GM23338 (cell line): ENCODE measurements at regions not wholly inside any gene's neighbourhood (a gene's known extent, or its start where the extent isn't known, plus 50 kb on each side); places are given as distances from the start of the nearest gene placed in this dataset.

ENCODE experiments used
- ATAC-seq: fragments of 200-7000 bp; cut with Tn5 transposase; 3 replicates; pipeline ENCODE4 v1.9.1; 2020
- DNase-seq: peaks from one replicate; pipeline ENCODE4 v3.0.0-alpha.2; 2015; ENCODE audit warnings: low spot score
- H2AFZ ChIP-seq: fragments of 200-600 bp; sonication (generic); 2 replicates; pipeline ENCODE4 v1.8.0; 2016; ENCODE audit warnings: antibody characterized with exemption, mild to moderate bottlenecking, moderate library complexity
- H3F3A ChIP-seq: fragments of 200-600 bp; sonication (generic); replicated peaks from 2 replicates; pipeline ENCODE4 v1.8.0; 2017; ENCODE audit warnings: antibody characterized with exemption, mixed run types, low read depth
- H3K27ac ChIP-seq: fragments of 200-600 bp; sonication (generic); 2 replicates; pipeline ENCODE4 v1.6.1; 2016; ENCODE audit warnings: low read depth
- H3K27me3 ChIP-seq: fragments of 200-600 bp; sonication (generic); 2 replicates; pipeline ENCODE4 v1.8.0; 2016; ENCODE audit warnings: mild to moderate bottlenecking, mixed run types, moderate library complexity; ENCODE audit not compliant: insufficient read depth
- H3K36me3 ChIP-seq: fragments of 200-600 bp; sonication (generic); 2 replicates; pipeline ENCODE4 v1.8.0; 2016; ENCODE audit warnings: mild to moderate bottlenecking; ENCODE audit not compliant: insufficient read depth
- H3K4me1 ChIP-seq: fragments of 200-600 bp; sonication (generic); 2 replicates; pipeline ENCODE4 v1.8.0; 2016; ENCODE audit warnings: mild to moderate bottlenecking, moderate library complexity; ENCODE audit not compliant: insufficient read depth
- H3K4me2 ChIP-seq: fragments of 200-600 bp; sonication (generic); 2 replicates; pipeline ENCODE4 v1.7.1; 2017; ENCODE audit warnings: mixed run types
- H3K4me3 ChIP-seq: fragments of 200-600 bp; sonication (generic); 2 replicates; pipeline ENCODE4 v1.6.1; 2016; ENCODE audit warnings: mixed run types
- H3K79me2 ChIP-seq: fragments of 200-600 bp; sonication (generic); replicated peaks from 2 replicates; pipeline ENCODE4 v1.8.0; 2017; ENCODE audit warnings: mild to moderate bottlenecking; ENCODE audit not compliant: insufficient read depth
- H3K9me2 ChIP-seq: fragments of 200-600 bp; sonication (generic); 2 replicates; pipeline ENCODE4 v1.8.0; 2017; ENCODE audit not compliant: insufficient read depth
- H4K20me1 ChIP-seq: fragments of 200-600 bp; sonication (generic); replicated peaks from 2 replicates; pipeline ENCODE4 v1.8.0; 2017; ENCODE audit warnings: mild to moderate bottlenecking; ENCODE audit not compliant: insufficient read depth
- H3K27ac Mint-ChIP-seq: 2 replicates; pipeline ENCODE4 v1.8.0; 2020; ENCODE audit warnings: inconsistent platforms, mild to moderate bottlenecking, moderate library complexity, mixed read lengths
- H3K27me3 Mint-ChIP-seq: 3 replicates; pipeline ENCODE4 v1.8.0; 2022; ENCODE audit warnings: low read depth, mild to moderate bottlenecking, moderate library complexity, mixed read lengths, inconsistent platforms; ENCODE audit not compliant: insufficient read depth, poor library complexity
- H3K36me3 Mint-ChIP-seq: 3 replicates; pipeline ENCODE4 v1.8.0; 2021; ENCODE audit warnings: low read depth, mild to moderate bottlenecking, inconsistent platforms, moderate library complexity, mixed read lengths
- H3K4me1 Mint-ChIP-seq: 3 replicates; pipeline ENCODE4 v1.8.0; 2020; ENCODE audit warnings: mild to moderate bottlenecking, inconsistent platforms, mixed read lengths
- H3K4me3 Mint-ChIP-seq: 3 replicates; pipeline ENCODE4 v1.8.0; 2021; ENCODE audit warnings: moderate library complexity, mild to moderate bottlenecking, inconsistent platforms, mixed read lengths
- H3K9me3 Mint-ChIP-seq: 3 replicates; pipeline ENCODE4 v1.8.0; 2020; ENCODE audit warnings: moderate library complexity, mild to moderate bottlenecking, inconsistent platforms, mixed read lengths
- CREB1 ChIP-seq: fragments of 250-450 bp; sonication (Bioruptor Pico); IDR thresholded peaks from 2 replicates; pipeline ENCODE4 v1.5.0; 2020; ENCODE audit warnings: low read depth, mild to moderate bottlenecking, moderate library complexity
- CTCF ChIP-seq, 2 experiments: fragments of 200-600 bp in 1 of 2; sonication (generic) in 1 of 2; conservative IDR thresholded peaks; 2 replicates each; pipeline versions ENCODE4 v1.5.1 to v1.6.1; 2016 to 2017; ENCODE audit warnings: antibody characterized with exemption in 2 of 2, low read depth in 2 of 2, mild to moderate bottlenecking in 2 of 2, moderate library complexity in 1 of 2
- ETS1 ChIP-seq: IDR thresholded peaks from 2 replicates; pipeline ENCODE4 v1.6.1; 2016; ENCODE audit warnings: antibody characterized with exemption
- EZH2 ChIP-seq: fragments of 200-600 bp; sonication (generic); IDR thresholded peaks from one replicate; pipeline ENCODE4 v1.8.0; 2017; ENCODE audit warnings: antibody characterized with exemption, mild to moderate bottlenecking, low read depth; ENCODE audit not compliant: unreplicated experiment
- EZH2phosphoT487 ChIP-seq: fragments of 200-600 bp; sonication (generic); IDR thresholded peaks from one replicate; pipeline ENCODE4 v1.8.1; 2018; ENCODE audit warnings: antibody characterized with exemption; ENCODE audit not compliant: unreplicated experiment
- JUNB ChIP-seq: IDR thresholded peaks from one replicate; pipeline ENCODE4 v1.6.1; 2016; ENCODE audit warnings: antibody characterized with exemption; ENCODE audit not compliant: unreplicated experiment
- NANOG ChIP-seq: IDR thresholded peaks from 2 replicates; pipeline ENCODE4 v1.6.1; 2016; ENCODE audit warnings: antibody characterized with exemption, borderline replicate concordance
- POLR2AphosphoS5 ChIP-seq: IDR thresholded peaks from 2 replicates; pipeline ENCODE4 v1.6.1; 2016; ENCODE audit warnings: antibody characterized with exemption, low read depth
- REST ChIP-seq: IDR thresholded peaks from one replicate; pipeline ENCODE4 v1.6.1; 2018; ENCODE audit warnings: antibody characterized with exemption; ENCODE audit not compliant: unreplicated experiment
- STAT1 ChIP-seq: IDR thresholded peaks from one replicate; pipeline ENCODE4 v1.6.1; 2016; ENCODE audit warnings: antibody characterized with exemption; ENCODE audit not compliant: unreplicated experiment
- ZNF114 ChIP-seq: fragments of 250-450 bp; sonication (Bioruptor Pico); IDR thresholded peaks from 2 replicates; pipeline ENCODE4 v1.5.0; 2020; ENCODE audit warnings: mild to moderate bottlenecking, moderate library complexity
- ZNF331 ChIP-seq: fragments of 250-450 bp; sonication (Bioruptor Pico); IDR thresholded peaks from 2 replicates; pipeline ENCODE4 v1.5.0; 2020; ENCODE audit warnings: low read depth, mild to moderate bottlenecking, moderate library complexity
- TF ChIP-seq, protein P1 (sequence below): fragments of 250-450 bp; sonication (Bioruptor Pico); IDR thresholded peaks from 2 replicates; pipeline ENCODE4 v1.5.0; 2020; ENCODE audit warnings: mild to moderate bottlenecking, moderate library complexity

DNA sequence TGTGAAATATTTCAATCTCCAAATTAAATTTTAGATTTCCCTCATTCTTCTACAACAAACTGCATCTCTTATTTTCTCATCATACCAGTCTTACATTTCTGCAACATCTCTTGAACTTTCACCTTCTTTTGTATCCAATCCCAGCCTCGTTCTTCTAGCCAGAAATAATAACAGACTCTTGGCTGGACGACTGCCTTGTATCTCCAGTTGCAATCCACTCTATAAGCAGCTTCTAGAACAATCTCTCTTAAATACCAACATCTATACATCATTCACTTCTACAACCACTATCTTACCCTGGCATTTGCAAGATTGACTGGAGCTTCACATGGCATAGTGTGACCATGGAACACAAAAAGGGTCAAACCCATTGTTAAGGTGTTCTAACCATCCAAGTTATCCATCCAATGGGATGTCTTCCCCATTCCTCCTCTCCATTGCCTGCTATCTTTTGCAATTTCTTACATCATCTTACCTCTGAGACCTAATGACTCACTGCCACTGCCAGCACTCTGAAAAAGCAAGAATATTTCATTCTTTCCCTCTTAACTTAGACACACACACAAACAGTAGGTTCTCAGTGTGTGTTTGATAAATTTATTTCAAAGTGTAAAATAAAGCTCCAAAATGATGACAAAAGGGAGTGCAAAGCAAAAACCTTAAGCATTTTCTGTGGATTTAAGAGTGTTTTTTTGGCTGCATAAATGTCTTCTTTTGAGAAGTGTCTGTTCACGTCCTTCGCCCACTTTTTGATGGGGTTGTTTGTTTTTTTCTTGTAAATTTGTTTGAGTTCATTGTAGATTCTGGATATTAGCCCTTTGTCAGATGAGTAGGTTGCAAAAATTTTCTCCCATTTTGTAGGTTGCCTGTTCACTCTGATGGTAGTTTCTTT lies 145.6 kb downstream of the METTL4 start:
- H3K79me2 ChIP-seq: no peaks in the 10 kb centered on the region
- ATAC-seq: no peak

More for the DNA sequence above, 145.6 kb downstream of the METTL4 start:
- Histone ChIP-seq H3K27ac (no peak overlapping the region), H3K4me2 (no peak overlapping the region), H2AFZ (no peak overlapping the region), H3F3A (no peaks in the 10 kb centered on the region), H3K4me1 (no peaks in the 10 kb centered on the region), H3K9me2 (no peaks in the 10 kb centered on the region), H4K20me1 (no peaks in the 10 kb centered on the region), H3K36me3 (no peaks in the 10 kb centered on the region), H3K4me3 (no peak overlapping the region), H3K27me3 (no peaks in the 10 kb centered on the region)
- DNase-seq: no peak
- H3K4me1 Mint-ChIP-seq: no peaks in the 10 kb centered on the region; the same call in 2 of the 3 replicates
- no peak overlapping the region for H3K27ac Mint-ChIP-seq
- H3K36me3 Mint-ChIP-seq: no peaks in the 10 kb centered on the region
- peaks cover 3% of the 10 kb centered on the region for H3K27me3 Mint-ChIP-seq
- H3K4me3 Mint-ChIP-seq: no peak overlapping the region
- H3K9me3 Mint-ChIP-seq: peaks cover 4% of the 10 kb centered on the region; the same call in 1 of the 3 replicates
- TF ChIP-seq ZNF114 (CRISPR knock-in tag) (no peak), CREB1 (CRISPR knock-in tag) (no peak), JUNB (no peak), EZH2phosphoT487 (no peak), ZNF331 (no peak), NANOG (no peak), CTCF (conservative IDR thresholded peaks at IDR 0.05; ENCODE audit: low read depth in 2 of 2) (no peak), EZH2 (no peak), ETS1 (no peak), REST (no peak), STAT1 (no peak), POLR2AphosphoS5 (no peak)
- TF ChIP-seq, protein P1, sequence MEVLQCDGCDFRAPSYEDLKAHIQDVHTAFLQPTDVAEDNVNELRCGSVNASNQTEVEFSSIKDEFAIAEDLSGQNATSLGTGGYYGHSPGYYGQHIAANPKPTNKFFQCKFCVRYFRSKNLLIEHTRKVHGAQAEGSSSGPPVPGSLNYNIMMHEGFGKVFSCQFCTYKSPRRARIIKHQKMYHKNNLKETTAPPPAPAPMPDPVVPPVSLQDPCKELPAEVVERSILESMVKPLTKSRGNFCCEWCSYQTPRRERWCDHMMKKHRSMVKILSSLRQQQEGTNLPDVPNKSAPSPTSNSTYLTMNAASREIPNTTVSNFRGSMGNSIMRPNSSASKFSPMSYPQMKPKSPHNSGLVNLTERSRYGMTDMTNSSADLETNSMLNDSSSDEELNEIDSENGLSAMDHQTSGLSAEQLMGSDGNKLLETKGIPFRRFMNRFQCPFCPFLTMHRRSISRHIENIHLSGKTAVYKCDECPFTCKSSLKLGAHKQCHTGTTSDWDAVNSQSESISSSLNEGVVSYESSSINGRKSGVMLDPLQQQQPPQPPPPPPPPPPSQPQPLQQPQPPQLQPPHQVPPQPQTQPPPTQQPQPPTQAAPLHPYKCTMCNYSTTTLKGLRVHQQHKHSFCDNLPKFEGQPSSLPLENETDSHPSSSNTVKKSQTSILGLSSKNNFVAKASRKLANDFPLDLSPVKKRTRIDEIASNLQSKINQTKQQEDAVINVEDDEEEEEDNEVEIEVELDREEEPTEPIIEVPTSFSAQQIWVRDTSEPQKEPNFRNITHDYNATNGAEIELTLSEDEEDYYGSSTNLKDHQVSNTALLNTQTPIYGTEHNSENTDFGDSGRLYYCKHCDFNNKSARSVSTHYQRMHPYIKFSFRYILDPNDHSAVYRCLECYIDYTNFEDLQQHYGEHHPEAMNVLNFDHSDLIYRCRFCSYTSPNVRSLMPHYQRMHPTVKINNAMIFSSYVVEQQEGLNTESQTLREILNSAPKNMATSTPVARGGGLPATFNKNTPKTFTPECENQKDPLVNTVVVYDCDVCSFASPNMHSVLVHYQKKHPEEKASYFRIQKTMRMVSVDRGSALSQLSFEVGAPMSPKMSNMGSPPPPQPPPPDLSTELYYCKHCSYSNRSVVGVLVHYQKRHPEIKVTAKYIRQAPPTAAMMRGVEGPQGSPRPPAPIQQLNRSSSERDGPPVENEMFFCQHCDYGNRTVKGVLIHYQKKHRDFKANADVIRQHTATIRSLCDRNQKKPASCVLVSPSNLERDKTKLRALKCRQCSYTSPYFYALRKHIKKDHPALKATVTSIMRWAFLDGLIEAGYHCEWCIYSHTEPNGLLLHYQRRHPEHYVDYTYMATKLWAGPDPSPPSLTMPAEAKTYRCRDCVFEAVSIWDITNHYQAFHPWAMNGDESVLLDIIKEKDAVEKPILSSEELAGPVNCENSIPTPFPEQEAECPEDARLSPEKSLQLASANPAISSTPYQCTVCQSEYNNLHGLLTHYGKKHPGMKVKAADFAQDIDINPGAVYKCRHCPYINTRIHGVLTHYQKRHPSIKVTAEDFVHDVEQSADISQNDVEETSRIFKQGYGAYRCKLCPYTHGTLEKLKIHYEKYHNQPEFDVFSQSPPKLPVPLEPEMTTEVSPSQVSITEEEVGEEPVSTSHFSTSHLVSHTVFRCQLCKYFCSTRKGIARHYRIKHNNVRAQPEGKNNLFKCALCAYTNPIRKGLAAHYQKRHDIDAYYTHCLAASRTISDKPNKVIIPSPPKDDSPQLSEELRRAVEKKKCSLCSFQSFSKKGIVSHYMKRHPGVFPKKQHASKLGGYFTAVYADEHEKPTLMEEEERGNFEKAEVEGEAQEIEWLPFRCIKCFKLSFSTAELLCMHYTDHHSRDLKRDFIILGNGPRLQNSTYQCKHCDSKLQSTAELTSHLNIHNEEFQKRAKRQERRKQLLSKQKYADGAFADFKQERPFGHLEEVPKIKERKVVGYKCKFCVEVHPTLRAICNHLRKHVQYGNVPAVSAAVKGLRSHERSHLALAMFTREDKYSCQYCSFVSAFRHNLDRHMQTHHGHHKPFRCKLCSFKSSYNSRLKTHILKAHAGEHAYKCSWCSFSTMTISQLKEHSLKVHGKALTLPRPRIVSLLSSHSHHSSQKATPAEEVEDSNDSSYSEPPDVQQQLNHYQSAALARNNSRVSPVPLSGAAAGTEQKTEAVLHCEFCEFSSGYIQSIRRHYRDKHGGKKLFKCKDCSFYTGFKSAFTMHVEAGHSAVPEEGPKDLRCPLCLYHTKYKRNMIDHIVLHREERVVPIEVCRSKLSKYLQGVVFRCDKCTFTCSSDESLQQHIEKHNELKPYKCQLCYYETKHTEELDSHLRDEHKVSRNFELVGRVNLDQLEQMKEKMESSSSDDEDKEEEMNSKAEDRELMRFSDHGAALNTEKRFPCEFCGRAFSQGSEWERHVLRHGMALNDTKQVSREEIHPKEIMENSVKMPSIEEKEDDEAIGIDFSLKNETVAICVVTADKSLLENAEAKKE (CRISPR knock-in tag): no peak
